ENCODE measurements at regions not wholly inside any gene's neighbourhood (a gene's known extent, or its start where the extent isn't known, plus 50 kb on each side); places are given as distances from the start of the nearest gene placed in this dataset.
"Not testable (repeated sequence)": the region's sequence is repeated elsewhere in the genome, so short reads cannot be mapped to it uniquely, and the experiment has no call there.

DNA sequence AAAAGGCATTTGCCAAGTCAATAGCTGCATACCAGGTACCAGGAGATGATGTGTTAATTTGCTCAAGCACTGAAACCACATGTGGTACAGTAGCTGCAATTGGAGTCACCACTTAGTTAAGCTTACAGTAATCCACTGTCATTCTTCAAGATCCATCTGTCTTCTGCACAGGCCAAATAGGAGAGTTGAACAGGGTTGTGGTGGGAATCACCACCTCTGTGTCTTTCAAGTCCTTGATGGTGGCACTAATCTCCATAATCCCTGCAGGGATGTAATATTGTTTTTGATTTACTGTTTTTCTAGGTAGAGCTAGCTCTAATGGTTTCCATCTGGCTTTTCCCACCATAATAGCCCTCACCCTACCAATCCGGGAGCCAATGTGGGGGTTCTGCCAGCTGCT, 91.9 kb downstream of the FCRL5 start:
- ChIA-PET CTCF (interaction anchor here (1.1 kb wide), 1 partner anchor 11 kb away, joined by 3 read pairs; no protein-coding TSS in a partner anchor), POLR2A (no interaction called here)

DNA sequence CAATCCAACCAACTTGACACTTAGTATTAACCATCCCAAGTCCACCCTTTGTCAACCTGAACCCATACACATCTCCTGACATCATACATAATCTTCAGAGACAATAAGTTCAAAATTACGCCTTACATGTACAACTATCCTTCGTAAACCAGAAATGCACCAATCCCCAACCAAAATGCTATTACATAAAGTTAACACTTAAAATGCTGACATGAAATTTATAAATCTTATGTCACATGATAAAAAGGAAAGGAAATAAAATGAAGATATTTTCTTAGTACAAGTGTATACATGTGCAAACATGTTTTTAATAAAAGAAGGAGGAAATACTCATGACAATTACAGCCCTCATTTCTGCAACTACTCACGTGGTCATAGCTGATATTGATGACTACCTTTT, 95.0 kb downstream of the FCRL5 start:
- ChIA-PET CTCF (no interaction called here), POLR2A (no interaction called here)

DNA sequence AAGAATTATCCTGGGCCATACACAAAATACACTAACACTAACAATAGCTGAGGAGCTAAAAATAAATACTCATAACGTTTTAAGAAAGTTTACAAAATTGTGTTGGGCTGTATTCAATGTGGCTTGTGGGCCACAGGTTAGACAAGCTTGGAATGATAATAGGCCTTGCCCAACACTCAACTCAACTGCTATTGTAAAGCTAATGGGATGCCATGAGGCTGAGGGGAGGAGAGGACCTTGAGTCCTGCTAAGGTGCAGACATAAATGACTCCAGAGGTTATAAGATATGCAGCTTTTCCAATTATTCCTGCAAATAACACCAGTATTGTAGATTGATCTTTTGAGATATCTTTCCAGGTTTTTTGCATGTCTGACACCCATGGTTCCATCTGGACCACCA, 97.0 kb downstream of the FCRL5 start:
- ChIA-PET CTCF (no interaction called here), POLR2A (no interaction called here)

DNA sequence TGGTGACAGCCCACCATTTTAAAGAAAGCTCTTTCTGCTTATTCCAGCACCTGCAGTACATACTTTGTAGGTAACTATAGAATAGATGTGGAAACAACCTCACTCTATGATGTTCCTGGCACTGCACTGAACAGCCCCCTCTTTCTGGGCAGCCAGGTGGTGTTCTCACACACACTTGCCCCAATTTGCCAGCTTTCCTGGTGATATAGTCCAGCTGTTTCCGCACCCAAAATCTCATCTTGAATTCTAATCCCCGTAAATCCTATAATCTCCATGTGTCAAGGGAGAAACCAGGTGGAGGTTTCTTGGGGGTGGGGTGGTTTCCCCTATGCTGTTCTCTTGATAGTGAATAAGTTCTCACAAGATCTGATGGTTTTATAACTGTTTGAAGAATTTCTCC, 102.2 kb downstream of the FCRL5 start:
- ChIA-PET POLR2A (no interaction called here), CTCF (interaction anchor here (1.3 kb wide), 1 partner anchor 11 kb away, joined by 3 read pairs; no protein-coding TSS in a partner anchor)

DNA sequence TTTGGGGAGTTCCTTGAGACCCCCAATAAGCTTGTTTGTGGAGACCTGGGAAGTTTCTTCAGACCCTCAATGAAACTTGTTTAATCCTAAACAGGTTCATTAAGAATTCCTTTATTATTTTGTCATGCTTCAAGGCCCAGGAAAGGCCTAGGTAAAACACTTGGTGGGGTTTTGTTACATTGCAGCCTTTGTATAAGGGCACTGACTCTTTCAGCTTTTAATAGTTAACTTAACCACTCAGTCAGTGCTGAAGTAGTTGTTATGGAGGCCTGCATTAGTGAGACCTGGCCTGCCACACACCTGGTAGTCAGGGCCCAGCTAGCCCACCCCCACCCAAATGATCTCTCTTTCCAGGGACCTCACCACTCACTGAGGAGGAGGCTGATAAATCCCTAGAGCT, 103.7 kb downstream of the FCRL5 start:
- ChIA-PET POLR2A (no interaction called here), CTCF (interaction anchor here (1.3 kb wide), 1 partner anchor 12 kb away, joined by 3 read pairs; no protein-coding TSS in a partner anchor)

- POLR2A ChIA-PET, CTCF ChIA-PET: not testable (repeated sequence)
Measured at GRCh38 chr1:157446356-157446755, 106.0 kb downstream of the FCRL5 start.

DNA sequence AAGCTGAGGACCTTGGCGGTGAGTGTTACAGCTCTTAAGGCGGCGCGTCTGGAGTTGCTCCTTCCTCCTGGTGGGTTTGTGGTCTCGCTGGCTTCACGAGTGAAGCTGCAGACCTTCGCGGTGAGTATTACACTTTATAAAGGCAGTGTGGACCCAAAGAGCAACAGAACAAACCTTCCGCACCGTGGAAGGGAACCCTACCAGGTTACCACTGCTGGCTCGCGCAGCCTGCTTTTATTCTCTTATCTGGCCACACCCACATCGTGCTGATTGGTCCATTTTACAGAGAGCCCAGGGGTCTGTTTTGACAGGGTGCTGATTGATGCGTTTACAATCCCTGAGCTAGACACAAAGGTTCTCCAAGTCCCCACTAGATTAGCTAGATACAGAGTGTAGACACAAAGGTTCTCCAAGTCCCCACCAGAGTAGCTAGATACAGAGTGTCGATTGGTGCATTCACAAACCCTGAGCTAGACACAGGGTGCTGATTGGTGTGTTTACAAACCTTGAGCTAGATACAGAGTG, 106.6 kb downstream of the FCRL5 start:
- CTCF ChIA-PET, POLR2A ChIA-PET: not testable (repeated sequence)

DNA sequence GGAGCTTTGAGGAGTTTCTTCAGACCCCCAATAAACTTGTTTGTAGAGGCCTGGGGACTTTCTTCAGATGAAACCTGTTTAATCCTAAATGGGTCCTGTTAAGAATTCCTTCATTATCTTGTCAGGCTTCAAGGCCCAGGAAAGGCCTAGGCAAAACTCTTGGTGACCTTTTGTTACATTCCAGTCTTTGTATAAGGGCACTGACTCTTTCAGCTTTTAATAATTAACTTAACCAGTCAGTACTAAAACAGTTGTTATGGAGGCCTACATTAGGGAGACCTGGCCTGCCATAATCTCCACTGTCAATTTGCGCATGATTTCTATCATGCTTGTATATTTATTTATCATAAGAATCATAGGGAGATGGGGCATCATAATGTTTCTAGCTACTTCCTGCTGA, 110.2 kb downstream of the FCRL5 start:
- ChIA-PET POLR2A (interaction anchor here (0.8 kb wide), 1 partner anchor 28 kb away, joined by 4 read pairs; no protein-coding TSS in a partner anchor), CTCF (no interaction called here)

DNA sequence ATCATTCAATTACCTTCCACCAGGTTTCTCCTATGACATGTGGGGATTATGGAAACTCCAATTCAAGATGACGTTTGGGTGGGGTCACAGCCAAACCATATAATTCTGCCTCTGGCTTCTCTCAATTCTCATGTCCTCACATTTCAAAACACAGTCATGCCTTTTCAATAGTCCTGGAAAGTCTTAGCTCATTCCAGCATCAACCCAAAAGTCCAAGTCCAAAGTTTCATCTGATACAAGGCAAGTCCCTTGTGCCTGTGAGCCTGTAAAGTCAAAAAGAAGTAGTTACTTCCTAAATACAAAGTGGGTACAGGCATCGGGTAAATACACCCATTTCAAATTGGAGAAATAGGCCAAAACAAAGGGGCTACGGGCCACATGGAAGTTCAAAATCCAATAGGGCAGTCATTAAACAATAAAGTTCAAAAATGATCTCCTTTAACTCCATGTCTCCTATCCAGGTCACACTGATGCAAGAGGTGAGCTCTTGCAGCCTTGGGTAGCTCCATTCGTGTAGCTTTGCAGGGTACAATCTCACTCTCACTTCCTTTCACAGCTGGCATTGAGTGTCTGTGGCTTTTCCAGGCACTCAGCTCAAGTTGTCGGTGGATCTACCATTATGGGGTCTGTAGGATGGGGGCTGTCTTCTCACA, 112.9 kb downstream of the FCRL5 start:
- CTCF ChIA-PET = no interaction called here

DNA sequence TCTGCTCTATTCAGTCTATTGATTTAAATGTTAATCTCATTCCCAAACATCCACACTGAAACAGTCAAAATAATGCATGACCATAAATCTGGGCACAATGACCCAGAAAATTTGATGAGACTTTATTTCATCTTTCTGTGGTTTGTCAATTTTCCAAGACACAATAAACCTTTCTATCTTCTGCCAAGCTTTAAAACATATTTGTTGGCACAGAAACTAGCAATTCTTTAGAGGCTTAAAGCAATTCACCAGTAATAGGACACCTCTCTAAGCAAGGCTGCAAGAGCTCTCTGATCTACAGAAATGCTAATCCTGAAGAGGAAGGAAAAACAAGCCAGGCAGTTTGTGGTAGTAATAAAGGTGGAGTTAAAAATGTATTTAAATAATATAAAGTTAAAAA, 113.7 kb downstream of the FCRL5 start:
- POLR2A ChIA-PET = no interaction called here
- CTCF ChIA-PET = no interaction called here

More for the DNA sequence above, 112.9 kb downstream of the FCRL5 start:
- POLR2A ChIA-PET = no interaction called here

DNA sequence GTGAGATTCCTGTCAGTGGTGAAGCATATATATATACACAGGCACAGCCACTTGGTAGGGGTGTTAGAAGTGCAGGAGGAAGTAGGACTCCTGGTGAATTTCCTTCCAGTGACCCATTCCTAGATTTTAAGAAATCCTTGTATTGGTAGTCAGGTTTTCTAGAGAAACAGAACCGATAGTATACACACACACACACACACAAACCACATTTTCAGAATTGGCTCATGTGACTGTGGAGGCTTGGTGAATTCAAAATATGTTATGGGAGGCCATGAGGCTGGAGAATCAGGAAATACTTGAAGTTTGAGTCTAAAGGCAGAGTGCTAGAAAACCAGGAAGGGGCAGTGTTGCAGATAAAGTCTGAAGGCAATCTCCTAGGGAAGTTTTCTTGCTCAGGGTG, 114.2 kb downstream of the FCRL5 start:
- POLR2A ChIA-PET = no interaction called here
- CTCF ChIA-PET = no interaction called here

DNA sequence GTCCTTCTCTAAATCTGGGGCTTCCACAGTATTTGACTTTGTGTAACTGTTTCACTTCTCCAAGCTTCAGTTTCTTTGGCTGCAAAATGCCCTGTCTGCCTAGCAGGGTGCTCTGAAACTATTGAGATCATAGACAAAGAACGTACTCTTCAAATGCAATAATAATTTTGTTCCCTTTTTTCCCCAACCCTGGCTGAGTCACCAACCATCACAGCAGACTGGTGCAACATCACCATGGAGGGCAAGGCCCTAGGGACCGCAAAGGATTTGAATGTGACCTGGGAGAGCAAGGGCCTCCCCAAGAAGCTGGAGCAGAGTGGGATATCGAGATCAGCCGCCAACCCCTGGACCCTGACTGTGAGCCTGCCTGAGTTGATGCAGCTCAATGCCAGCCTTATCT, 115.0 kb downstream of the FCRL5 start:
- POLR2A ChIA-PET = no interaction called here

DNA sequence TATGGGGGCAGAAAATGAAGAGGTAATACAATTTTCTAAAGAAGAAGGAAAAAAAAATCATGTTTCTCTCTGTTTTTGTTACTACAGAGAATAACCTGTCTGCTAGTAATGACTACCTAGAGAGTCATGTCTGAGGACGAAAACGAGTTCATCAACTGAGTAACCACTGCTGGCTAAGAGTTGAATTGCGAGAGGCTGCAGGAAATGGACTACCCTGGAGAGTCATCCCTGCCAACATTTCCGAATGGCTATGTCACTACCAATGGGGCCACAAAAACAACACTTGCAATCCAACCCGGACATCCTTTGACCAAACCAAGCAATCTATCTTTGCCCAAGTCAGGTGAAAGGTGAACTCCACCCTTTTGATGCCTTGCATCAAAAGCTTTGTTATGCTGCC, 120.6 kb downstream of the FCRL5 start:
- ChIA-PET CTCF (no interaction called here), POLR2A (no interaction called here)

More for the DNA sequence above, 115.0 kb downstream of the FCRL5 start:
- CTCF ChIA-PET = no interaction called here

- ChIA-PET CTCF (no interaction called here), POLR2A (no interaction called here)
Measured at GRCh38 chr1:157429601-157430240, 122.6 kb downstream of the FCRL5 start.

DNA sequence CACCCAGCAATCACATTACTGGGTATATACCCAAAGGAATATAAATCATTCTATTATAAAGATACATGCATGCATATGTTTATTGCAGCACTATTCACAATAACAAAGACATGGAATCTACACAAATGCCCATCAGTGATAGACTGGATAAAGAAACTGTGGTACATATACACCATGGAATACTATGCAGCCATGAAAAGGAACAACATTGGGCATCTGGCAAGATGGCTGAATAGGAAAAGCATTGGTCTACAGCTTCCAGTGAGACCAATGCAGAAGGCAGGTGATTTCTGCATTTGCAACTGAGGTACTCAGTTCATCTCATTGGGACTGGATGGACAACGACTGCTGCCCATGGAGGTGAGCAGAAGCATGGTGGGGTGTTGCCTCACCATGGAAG, 128.6 kb downstream of the FCRL5 start:
- POLR2A ChIA-PET, CTCF ChIA-PET: not testable (repeated sequence)

- POLR2A ChIA-PET = no interaction called here
Measured at GRCh38 chr1:157419845-157420542, 132.3 kb downstream of the FCRL5 start.

DNA sequence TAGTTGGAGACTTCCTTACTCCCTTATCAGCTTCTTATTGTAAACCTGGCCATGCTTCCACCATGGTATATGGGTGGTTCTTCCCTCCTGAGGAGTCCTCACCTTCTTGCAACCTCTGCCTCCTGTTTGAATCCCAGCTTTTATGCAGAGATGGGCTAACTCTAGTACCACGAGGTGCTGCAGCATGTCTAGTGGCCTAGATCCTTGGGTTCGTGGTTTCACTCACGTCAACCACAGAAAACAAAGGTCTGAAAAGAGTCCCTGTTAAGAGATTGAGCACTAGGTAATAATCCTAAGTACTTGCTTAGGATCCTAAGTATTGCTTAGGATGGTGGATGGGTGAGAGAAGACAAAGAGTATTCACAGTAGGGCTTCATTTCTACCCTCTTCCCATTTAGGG, 133.7 kb downstream of the FCRL5 start:
- POLR2A ChIA-PET = no interaction called here
- CTCF ChIA-PET = no interaction called here

More at GRCh38 chr1:157419845-157420542, 132.3 kb downstream of the FCRL5 start:
- CTCF ChIA-PET = no interaction called here

DNA sequence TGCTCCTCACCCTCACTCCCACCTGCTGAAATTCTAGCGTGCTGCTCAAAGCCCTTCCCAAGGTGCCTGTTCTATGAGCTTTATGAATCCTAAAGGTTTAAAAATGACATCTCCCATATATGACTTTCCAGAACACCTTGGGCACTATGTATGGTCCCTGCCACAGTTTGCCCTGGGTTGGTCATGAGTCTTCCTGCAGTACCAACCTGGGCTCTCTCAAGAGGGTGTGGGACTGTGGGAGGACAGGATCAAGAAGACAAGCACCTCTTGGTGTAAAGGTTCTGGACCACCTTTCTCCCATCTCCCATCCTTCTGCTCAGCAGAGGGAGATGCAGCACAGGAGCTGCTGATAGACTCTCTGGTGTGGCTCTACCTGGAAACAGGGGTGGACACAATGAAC, 134.1 kb downstream of the FCRL5 start:
- ChIA-PET POLR2A (no interaction called here), CTCF (no interaction called here)

GRCh38 chr1:157415661-157416060, 136.7 kb downstream of the FCRL5 start:
- POLR2A ChIA-PET = no interaction called here
- CTCF ChIA-PET = no interaction called here

GRCh38 chr1:157412308-157412707, 140.0 kb downstream of the FCRL5 start:
- CTCF ChIA-PET = no interaction called here
- POLR2A ChIA-PET = no interaction called here

DNA sequence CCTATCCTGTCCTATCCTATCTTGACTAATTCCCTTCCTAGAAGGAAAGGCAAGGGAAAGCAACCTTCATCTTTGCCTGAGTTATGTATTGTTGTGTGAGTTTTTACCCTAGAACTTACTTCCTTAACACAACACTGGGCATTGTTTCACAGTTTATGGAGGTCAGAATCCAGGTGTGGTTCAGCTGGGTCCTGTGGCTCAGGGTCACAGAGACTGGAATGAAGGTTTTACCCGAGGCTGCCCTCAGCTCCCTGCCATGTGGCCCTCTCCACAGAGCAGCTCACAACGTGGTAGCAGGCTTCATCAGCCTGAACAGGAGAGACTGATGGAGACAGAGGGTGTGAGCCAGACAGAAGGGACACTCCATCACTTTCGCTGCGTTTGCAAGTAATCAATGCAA, 140.5 kb downstream of the FCRL5 start:
- ChIA-PET CTCF (no interaction called here), POLR2A (no interaction called here)
